ENCODE measurements at regions not wholly inside any gene's neighbourhood (a gene's known extent, or its start where the extent isn't known, plus 50 kb on each side); places are given as distances from the start of the nearest gene placed in this dataset.

GRCh38 chr3:177929310-177929709, 606.9 kb upstream of the KCNMB2 start:
- TF ChIP-seq CTCF (IDR thresholded peaks at IDR 0.05) = no peak
- TF ChIP-seq POLR2A (IDR thresholded peaks at IDR 0.05) = no peak

All from heart left ventricle (tissue), 13 donors.